HL-60/S4 treated with retinoic acid at 250 ng/mL for 4 days and 3 days (cell line): ENCODE measurements at regions not wholly inside any gene's neighbourhood (a gene's known extent, or its start where the extent isn't known, plus 50 kb on each side); places are given as distances from the start of the nearest gene placed in this dataset.

Source experiments
- in situ Hi-C: fragments of 300-500 bp; cut with MboI; formaldehyde crosslinking; loops from 2 replicates; pipeline ENCODE4 v1.7.0; 2022; ENCODE audit warnings: low sequenced_read_pairs

- in situ Hi-C loops, result no loop called here
These were observed 209.9 kb downstream of the ARL4C start for GRCh38 chr2:234286956-234287355.

GRCh38 chr2:234286118-234286598, 210.7 kb downstream of the ARL4C start:
- in situ Hi-C loops, result no loop called here

- in situ Hi-C loops, result no loop called here
These were observed 211.3 kb downstream of the ARL4C start for GRCh38 chr2:234285541-234285940.

GRCh38 chr2:234279637-234280036, 217.2 kb downstream of the ARL4C start:
- in situ Hi-C loops, result no loop called here

GRCh38 chr2:234278556-234279255, 218.2 kb downstream of the ARL4C start:
- in situ Hi-C loops, result no loop called here

GRCh38 chr2:234275515-234275914, 221.4 kb downstream of the ARL4C start:
- in situ Hi-C loops, result no loop called here

- in situ Hi-C loops, result no loop called here
These were observed 222.8 kb downstream of the ARL4C start for GRCh38 chr2:234273887-234274584.

GRCh38 chr2:234272069-234272850, 221.8 kb downstream of the SPP2 start:
- in situ Hi-C loops, result no loop called here

GRCh38 chr2:234271338-234271737, 220.8 kb downstream of the SPP2 start:
- in situ Hi-C loops, result no loop called here

- in situ Hi-C loops, result no loop called here
These were observed 219.3 kb downstream of the SPP2 start for GRCh38 chr2:234269769-234270204.

GRCh38 chr2:234267534-234267933, 217.0 kb downstream of the SPP2 start:
- in situ Hi-C loops, result no loop called here

GRCh38 chr2:234266952-234267351, 216.4 kb downstream of the SPP2 start:
- in situ Hi-C loops, result no loop called here

- in situ Hi-C loops, result no loop called here
These were observed 214.7 kb downstream of the SPP2 start for GRCh38 chr2:234265206-234265605.

GRCh38 chr2:234261736-234262135, 211.2 kb downstream of the SPP2 start:
- in situ Hi-C loops, result no loop called here

- in situ Hi-C loops, result no loop called here
These were observed 208.9 kb downstream of the SPP2 start for GRCh38 chr2:234259440-234259839.

- in situ Hi-C loops, result no loop called here
These were observed 208.2 kb downstream of the SPP2 start for GRCh38 chr2:234258562-234259141.

- in situ Hi-C loops, result no loop called here
These were observed 207.5 kb downstream of the SPP2 start for GRCh38 chr2:234257859-234258561.

GRCh38 chr2:234256516-234256915, 206.0 kb downstream of the SPP2 start:
- in situ Hi-C loops, result no loop called here

GRCh38 chr2:234254783-234255521, 204.4 kb downstream of the SPP2 start:
- in situ Hi-C loops, result no loop called here

GRCh38 chr2:234252772-234253171, 202.3 kb downstream of the SPP2 start:
- in situ Hi-C loops, result no loop called here
